ENCODE measurements at regions not wholly inside any gene's neighbourhood (a gene's known extent, or its start where the extent isn't known, plus 50 kb on each side); places are given as distances from the start of the nearest gene placed in this dataset.

- TF ChIP-seq TAF1 (IDR thresholded peaks at IDR 0.05; ENCODE audit: borderline replicate concordance, insufficient read depth, low read length), result no peak
- TF ChIP-seq, protein P1, sequence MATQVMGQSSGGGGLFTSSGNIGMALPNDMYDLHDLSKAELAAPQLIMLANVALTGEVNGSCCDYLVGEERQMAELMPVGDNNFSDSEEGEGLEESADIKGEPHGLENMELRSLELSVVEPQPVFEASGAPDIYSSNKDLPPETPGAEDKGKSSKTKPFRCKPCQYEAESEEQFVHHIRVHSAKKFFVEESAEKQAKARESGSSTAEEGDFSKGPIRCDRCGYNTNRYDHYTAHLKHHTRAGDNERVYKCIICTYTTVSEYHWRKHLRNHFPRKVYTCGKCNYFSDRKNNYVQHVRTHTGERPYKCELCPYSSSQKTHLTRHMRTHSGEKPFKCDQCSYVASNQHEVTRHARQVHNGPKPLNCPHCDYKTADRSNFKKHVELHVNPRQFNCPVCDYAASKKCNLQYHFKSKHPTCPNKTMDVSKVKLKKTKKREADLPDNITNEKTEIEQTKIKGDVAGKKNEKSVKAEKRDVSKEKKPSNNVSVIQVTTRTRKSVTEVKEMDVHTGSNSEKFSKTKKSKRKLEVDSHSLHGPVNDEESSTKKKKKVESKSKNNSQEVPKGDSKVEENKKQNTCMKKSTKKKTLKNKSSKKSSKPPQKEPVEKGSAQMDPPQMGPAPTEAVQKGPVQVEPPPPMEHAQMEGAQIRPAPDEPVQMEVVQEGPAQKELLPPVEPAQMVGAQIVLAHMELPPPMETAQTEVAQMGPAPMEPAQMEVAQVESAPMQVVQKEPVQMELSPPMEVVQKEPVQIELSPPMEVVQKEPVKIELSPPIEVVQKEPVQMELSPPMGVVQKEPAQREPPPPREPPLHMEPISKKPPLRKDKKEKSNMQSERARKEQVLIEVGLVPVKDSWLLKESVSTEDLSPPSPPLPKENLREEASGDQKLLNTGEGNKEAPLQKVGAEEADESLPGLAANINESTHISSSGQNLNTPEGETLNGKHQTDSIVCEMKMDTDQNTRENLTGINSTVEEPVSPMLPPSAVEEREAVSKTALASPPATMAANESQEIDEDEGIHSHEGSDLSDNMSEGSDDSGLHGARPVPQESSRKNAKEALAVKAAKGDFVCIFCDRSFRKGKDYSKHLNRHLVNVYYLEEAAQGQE (IDR thresholded peaks at IDR 0.05; ENCODE audit: insufficient read depth in 1 of 2, low read depth in 2 of 2, low read length in 2 of 2), result no peak
Observed at GRCh38 chr9:105833271-105833975, 139.1 kb downstream of the TMEM38B start.

All from PFSK-1 (cell line).